H1 (cell line): ENCODE measurements at regions not wholly inside any gene's neighbourhood (a gene's known extent, or its start where the extent isn't known, plus 50 kb on each side); places are given as distances from the start of the nearest gene placed in this dataset.

Experiments used
- SP1 ChIP-seq: IDR thresholded peaks from 2 replicates; pipeline ENCODE4 v1.6.1; 2011; ENCODE audit warnings: low read depth, low read length
- TF ChIP-seq, protein P1 (sequence below): fragments of 300-600 bp; sonication (generic); IDR thresholded peaks from 2 replicates; pipeline ENCODE4 v1.7.1; 2012; ENCODE audit warnings: low read length, moderate library complexity, mild to moderate bottlenecking, inconsistent platforms; ENCODE audit not compliant: insufficient replicate concordance

DNA sequence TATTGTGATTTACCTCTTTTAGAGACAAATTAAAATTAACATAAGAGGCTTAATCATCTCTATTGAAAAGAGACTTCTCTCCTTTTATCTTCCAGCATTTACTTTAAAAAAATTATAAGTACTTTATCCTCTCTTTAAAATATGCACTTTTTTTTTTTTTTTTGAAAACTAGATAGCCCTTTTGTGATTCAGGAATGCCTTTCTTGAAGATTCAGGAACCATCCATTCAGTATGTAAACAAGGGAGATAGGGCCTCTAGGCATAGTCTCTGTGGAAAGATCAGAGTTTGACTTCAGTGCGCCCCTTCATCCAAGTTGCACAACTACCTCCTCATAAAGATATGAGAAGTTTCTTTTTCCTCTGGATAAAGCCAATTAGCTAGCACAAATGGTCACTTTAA lies 1163.7 kb downstream of the SI start (continued):
- TF ChIP-seq, protein P1, sequence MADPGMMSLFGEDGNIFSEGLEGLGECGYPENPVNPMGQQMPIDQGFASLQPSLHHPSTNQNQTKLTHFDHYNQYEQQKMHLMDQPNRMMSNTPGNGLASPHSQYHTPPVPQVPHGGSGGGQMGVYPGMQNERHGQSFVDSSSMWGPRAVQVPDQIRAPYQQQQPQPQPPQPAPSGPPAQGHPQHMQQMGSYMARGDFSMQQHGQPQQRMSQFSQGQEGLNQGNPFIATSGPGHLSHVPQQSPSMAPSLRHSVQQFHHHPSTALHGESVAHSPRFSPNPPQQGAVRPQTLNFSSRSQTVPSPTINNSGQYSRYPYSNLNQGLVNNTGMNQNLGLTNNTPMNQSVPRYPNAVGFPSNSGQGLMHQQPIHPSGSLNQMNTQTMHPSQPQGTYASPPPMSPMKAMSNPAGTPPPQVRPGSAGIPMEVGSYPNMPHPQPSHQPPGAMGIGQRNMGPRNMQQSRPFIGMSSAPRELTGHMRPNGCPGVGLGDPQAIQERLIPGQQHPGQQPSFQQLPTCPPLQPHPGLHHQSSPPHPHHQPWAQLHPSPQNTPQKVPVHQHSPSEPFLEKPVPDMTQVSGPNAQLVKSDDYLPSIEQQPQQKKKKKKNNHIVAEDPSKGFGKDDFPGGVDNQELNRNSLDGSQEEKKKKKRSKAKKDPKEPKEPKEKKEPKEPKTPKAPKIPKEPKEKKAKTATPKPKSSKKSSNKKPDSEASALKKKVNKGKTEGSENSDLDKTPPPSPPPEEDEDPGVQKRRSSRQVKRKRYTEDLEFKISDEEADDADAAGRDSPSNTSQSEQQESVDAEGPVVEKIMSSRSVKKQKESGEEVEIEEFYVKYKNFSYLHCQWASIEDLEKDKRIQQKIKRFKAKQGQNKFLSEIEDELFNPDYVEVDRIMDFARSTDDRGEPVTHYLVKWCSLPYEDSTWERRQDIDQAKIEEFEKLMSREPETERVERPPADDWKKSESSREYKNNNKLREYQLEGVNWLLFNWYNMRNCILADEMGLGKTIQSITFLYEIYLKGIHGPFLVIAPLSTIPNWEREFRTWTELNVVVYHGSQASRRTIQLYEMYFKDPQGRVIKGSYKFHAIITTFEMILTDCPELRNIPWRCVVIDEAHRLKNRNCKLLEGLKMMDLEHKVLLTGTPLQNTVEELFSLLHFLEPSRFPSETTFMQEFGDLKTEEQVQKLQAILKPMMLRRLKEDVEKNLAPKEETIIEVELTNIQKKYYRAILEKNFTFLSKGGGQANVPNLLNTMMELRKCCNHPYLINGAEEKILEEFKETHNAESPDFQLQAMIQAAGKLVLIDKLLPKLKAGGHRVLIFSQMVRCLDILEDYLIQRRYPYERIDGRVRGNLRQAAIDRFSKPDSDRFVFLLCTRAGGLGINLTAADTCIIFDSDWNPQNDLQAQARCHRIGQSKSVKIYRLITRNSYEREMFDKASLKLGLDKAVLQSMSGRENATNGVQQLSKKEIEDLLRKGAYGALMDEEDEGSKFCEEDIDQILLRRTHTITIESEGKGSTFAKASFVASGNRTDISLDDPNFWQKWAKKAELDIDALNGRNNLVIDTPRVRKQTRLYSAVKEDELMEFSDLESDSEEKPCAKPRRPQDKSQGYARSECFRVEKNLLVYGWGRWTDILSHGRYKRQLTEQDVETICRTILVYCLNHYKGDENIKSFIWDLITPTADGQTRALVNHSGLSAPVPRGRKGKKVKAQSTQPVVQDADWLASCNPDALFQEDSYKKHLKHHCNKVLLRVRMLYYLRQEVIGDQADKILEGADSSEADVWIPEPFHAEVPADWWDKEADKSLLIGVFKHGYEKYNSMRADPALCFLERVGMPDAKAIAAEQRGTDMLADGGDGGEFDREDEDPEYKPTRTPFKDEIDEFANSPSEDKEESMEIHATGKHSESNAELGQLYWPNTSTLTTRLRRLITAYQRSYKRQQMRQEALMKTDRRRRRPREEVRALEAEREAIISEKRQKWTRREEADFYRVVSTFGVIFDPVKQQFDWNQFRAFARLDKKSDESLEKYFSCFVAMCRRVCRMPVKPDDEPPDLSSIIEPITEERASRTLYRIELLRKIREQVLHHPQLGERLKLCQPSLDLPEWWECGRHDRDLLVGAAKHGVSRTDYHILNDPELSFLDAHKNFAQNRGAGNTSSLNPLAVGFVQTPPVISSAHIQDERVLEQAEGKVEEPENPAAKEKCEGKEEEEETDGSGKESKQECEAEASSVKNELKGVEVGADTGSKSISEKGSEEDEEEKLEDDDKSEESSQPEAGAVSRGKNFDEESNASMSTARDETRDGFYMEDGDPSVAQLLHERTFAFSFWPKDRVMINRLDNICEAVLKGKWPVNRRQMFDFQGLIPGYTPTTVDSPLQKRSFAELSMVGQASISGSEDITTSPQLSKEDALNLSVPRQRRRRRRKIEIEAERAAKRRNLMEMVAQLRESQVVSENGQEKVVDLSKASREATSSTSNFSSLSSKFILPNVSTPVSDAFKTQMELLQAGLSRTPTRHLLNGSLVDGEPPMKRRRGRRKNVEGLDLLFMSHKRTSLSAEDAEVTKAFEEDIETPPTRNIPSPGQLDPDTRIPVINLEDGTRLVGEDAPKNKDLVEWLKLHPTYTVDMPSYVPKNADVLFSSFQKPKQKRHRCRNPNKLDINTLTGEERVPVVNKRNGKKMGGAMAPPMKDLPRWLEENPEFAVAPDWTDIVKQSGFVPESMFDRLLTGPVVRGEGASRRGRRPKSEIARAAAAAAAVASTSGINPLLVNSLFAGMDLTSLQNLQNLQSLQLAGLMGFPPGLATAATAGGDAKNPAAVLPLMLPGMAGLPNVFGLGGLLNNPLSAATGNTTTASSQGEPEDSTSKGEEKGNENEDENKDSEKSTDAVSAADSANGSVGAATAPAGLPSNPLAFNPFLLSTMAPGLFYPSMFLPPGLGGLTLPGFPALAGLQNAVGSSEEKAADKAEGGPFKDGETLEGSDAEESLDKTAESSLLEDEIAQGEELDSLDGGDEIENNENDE, result peak; percentile 78
- 0 out of 2 replicates have a peak, but pooled peaks have one; percentile 8 for TF ChIP-seq SP1
